ENCODE measurements at regions not wholly inside any gene's neighbourhood (a gene's known extent, or its start where the extent isn't known, plus 50 kb on each side); places are given as distances from the start of the nearest gene placed in this dataset.
"Not testable (repeated sequence)": the region's sequence is repeated elsewhere in the genome, so short reads cannot be mapped to it uniquely, and the experiment has no call there.

DNA sequence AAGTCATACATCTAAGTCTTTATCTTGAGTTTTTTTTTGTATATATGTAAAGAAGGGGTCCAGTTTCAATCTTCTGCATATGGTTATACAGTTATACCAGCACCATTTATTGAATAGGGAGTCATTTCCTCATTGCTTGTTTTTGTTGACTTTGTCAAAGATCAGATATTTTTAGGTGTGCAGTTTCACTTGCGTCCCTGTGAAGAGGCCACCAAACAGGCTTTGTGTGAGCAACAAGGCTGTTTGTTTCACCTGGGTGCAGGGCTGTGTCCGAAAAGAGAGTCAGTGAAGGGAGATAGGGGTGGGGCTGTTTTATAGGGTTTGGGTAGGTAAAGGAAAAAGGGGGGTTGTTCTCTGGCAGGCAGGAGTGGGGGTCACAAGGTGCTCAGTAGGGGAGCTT, 663.2 kb upstream of the BCHE start:
- DNase-seq = not testable (repeated sequence)

DNA sequence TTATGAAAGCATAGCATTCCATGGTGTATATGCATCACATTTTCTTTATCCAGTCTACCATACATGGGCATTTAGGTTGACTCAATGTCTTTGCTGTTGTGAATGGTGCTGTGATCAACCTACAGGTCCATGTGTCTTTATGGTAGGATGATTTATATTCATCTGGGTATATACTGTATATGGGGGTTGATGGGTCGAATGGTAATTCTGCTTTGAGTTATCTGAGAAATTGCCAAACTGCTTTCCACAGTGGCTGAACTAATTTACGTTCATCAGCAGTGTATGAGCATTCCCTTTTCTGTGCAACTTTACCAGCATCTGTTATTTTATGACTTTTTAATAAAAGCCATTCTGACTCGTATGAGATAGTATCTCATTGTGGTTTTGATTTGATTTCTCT, 662.4 kb upstream of the BCHE start:
- DNase-seq = no peak

DNA sequence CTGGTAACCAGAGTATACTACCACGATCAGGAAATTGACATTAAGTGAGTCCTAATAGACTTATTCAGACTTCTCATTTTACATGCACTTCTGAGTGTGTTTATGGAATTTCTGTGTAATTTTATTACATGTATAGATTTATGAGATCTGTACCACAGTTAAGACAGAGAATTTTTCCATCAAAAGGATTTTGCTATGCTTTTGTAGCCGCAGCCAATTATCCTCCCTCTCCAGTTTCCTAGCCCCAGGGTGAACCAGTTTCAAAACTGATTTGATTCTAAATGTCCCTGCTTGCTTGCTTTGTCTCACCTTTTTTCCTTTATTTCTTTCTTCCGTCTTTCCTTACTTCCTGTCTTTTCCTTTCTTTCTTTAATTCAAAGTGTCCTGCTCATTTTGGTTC, 661.2 kb upstream of the BCHE start:
- no peak for DNase-seq

DNA sequence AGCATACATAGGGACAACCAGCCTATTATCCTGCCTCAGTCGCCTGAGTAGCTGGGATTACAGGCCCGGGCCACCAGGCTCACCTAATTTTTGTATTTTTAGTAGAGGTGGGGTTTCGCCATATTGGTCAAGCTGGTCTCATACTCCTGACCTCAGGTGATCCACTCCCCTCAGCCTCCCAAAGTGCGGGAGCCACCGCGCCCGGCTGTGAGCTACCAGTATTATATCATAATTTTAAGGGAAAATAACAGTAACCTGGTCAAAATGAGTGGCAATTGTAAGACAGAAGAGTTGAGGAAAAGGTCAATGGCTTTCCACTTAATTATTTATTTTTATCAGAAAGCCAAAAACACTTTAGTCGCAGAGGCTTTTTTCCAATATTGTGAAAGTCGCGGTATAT, 652.6 kb upstream of the BCHE start:
- no peak for DNase-seq

DNA sequence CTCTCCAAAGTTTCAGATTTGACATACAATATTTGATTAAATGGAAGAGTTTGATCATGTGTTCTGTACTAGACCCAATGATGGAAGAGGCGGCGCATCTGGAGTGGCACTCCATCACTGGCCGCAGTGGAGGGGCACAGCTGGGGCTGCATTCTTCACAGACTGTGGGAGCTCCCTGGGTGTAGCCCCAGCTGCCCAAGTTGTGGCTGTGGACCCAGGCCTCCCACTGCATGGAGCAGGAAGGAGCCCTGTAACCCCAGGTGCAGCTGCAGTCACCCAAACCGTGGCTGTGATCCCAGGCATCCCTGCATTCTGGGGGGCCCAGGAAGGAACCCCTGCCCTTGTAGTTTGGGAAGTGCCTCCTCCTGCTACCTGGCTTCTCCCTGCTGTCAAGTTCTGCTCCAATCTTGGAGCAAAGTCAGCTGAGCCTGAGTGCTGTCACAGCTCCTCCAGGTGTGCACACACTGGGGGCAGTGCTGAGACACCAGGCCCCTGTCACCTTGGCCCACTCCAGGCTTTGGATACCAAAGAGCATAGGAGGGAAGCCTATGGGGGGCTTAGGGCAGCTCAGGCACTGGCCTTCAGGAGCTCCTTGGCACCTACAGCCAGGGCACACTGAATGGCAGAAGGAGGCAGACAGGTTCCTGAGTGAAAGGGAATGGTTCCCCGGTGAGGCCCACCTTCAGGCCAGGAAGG, 651.9 kb upstream of the BCHE start:
- no peak for DNase-seq

DNA sequence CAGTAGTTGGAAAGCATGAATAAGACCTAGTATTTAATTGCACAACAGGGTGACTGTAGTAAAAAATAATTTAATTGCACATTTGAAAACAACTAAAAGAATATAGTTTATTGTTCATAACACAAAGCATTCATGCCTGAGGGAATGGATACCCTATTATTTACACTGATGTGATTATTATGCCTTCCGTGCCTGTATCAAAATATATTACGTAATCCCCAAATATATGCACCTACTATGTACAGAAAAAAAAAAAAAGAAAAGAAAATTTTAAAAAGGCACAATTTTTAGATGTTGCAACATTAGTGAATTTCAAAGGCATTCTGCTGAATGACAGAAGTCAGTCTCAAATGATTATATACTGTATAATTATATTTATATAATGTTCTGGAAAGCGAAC, 647.2 kb upstream of the BCHE start:
- DNase-seq = no peak

DNA sequence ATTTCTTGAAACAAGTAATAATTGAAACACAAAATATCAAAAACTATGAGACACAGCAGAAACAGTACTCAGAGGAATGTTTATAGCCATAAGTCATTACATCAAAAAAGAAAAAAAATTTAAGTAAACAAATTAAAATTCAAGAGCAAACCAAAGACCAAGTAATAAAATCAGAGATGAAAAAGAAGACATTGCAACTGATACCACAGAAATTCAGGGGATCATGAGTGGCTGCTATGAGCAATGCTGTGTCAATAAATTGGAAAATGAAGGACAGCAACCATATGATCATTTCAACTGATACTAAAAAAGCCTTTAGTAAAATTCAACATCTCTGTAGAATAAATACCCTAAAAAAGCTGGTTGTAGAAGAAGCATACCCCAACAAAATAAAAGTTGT, 644.1 kb upstream of the BCHE start:
- no peak for DNase-seq

DNA sequence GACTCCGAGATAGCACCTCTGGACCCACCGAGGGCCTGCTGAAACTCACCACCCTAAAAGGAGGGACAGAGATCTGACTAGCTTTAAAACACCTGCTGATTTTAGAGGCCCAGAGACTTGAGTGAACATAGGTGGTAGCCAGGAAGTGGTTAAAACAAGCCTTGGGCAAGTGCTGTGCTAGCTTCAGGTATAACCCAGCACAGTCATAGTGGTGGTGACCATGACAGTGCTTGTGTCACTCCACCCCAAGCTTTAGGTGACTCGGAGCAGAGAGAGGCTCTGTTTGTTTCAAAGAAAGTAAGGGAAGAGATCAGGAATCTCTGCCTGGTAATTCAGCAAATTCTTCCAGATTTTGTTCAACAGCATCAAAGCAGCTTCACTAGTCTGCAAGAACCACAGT, 641.1 kb upstream of the BCHE start:
- no peak for DNase-seq

DNA sequence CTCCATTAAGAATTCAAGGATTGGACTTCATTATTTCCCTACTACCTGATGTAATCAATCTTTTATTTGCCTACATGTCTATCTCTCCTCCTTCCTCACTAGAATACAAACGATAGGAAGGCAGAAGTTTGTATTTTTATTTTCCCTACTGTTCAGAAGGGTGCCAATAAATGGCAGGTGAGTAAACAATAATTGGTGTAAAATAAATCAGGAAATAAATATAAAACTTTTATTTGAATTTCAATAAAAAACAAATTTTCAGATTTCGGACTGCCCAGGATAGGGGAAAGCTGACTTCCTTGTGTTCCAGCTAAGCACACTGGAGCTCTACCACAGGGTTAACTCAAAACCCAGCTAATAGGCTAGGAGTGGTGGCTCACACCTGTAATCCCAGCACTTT, 636.3 kb upstream of the BCHE start:
- no peak for DNase-seq

DNA sequence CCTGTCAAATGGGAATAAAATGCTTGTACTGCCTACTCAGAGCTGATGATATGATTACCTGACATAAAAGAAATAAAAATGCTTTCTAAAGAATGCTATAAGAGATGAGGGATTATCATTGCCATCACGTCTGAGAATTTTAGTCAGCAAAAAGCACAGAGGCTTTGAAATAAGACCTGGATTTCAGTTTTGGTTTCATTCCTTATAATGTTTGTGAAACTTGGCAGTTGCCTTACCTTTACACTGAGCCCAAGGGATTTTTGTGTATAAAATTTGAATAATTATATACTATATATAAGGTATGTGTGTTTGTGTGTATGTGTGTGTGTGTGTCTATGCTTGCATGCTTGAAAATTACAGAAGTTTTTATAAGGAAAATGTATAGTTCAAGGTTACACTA, 634.8 kb upstream of the BCHE start:
- no peak for DNase-seq

DNA sequence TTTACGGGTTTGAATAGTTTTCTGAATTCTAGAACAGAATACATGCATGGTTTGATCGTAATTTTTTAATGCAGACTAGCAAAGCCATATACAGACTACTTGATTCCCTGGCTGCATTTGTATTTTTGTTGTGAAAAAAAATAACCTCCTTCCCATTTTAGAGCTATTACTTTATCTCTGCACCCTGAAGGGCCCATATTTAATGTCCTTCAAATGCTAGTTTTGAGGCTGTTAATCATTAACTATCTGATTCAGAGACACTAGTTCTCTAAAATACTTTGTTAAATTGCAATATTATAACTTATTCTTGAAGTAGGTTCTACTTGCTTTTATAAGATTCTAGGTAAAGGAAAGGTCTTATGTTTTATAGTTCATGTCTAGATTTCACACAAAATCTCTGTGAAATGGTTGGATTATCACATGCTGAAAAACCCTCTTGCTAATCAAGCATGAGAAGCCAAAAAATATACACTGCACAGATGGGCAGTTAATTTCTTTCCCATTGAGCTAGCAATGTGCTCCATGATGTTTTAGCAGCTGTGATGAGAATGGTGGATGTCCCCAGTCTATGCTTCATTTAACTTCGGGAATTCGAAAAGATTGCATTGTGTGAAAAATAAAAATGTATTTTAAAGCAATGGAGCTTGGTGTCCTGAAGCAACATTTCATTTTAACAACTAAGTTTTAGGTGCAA, 634.0 kb upstream of the BCHE start:
- no peak for DNase-seq

DNA sequence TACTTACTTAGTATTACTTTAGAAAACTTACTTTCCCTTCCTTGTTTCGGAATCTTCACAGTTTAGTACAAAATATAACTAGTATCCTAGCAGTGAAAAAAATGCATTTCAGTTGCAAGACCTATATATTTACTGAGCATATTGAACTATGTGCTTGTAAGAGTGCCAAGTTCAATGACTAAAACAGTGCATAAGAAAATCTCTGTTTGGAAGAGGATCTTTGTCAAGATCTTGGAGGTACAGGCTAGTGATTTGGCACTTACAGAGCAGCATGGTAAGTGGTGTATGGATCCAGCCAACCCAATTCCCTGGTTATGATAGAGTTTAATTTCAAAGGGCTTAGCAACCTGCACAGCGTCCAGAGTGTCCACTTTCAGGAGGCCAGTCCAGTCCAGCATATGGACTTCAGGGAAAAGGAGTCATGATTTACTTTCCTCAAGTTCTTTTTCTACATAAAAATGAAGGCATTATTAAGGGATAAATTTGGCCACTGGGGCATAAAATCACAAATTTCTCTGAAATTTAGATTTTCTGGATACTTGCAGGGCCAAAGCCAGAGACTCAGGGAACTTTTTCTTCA, 625.8 kb upstream of the BCHE start:
- DNase-seq = no peak

DNA sequence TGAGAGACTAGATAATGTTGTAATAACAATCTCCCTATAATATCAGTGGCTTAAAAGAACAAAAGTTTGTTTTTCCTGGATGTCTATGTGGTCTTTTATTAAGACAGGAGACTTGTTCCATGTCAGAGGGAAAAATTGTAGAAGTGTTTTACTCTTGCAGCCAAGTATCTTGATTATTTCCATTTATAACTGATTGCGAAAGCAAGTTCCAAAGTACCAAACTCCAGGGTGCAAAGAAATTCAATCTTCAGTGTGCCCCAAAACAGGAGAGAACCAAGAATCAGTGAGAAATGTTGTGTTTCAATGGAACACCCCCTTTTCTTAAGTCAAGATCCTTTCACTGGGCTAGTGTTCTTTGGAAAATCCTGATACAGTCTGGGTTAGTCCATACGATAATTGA, 624.4 kb upstream of the BCHE start:
- DNase-seq = no peak

DNA sequence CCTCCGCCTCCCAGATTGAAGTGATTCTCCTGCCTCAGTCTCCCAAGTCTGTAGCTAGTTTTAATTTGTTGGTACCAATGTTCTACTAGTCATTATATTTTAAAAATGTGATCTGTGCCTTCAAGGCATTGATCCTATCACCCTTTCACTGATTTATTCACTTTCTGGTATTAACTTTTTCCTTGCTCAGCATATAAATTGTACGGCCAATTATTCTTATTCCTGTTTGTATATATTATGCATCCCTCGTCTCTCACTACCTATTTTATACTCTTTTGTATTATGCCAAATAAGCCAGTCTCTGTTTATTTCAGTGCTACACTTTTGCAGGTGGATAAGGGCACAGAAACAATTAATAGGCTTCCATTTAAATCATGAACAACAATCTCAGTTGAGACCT, 620.2 kb upstream of the BCHE start:
- DNase-seq = no peak

DNA sequence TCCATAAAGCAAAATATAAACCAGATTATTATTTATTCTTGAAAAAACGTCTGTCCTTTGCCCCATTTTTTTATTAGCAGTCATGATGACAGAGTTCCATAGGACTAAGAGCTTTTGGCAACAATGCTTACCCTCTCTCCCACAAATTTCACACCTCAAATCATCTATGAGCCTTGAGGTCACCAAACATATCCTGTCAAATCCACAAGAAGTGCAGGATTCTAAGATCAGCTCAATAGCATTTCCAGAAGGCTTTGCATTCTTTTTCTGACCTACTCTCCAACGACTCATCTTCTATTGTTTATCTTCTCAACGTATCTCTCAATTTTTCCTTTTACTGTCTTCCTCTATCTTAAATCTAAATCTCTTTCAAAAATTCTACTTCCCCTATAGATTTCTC, 619.1 kb upstream of the BCHE start:
- no peak for DNase-seq

DNA sequence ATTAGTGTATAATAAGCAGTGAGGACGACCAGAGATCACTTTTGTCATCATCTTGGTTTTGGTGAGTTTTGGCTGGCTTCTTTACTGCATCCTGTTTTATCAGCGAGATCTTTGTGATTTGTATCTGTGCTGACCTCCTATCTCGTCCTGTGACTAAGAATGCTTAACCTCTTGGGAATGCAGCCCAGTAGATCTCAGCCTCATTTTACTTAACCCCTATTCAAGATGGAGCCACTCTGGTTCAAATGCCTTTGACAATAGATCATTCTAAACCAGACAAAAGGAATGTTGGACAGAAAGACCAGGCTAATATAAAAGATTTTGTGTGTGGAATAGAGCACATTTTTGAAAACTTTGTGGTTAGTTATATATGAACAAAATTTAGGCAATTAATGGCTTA, 618.5 kb upstream of the BCHE start:
- no peak for DNase-seq

DNA sequence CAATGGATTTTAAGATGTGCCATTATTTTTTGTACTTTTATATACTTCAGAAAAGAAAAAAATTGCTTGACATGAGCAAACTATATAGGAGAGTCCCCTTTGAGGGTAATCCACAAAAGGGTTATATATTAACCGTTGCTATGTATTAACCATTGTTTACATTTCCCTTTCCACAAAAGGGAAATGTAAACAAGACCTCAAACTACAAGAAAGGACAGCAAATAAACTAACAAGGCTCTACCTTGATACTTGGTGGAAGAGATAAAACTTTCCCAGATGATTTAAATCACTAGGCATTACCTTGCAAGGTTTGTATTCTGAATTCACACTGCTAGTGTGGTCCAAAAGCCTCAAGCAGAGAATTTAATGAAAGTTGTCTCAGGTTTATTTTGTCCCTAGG, 616.3 kb upstream of the BCHE start:
- DNase-seq = no peak

DNA sequence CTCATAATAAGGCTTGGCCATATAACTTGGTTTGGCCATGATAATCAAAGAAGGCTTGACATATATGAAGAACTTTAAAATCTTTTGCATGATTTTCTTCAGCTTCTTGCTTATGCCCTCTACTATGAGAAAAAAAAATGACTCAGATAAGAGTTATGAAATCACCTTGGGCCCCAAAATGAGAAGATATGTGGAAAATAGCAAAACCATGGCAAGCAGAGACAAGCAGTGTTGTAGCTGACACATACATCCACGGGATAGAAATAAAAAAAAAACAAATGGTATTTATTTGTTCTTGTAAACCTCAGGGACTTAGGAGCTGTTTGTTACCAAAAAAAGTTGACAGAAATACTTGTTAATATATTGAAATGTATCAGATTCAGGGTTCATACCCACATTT, 614.8 kb upstream of the BCHE start:
- no peak for DNase-seq

DNA sequence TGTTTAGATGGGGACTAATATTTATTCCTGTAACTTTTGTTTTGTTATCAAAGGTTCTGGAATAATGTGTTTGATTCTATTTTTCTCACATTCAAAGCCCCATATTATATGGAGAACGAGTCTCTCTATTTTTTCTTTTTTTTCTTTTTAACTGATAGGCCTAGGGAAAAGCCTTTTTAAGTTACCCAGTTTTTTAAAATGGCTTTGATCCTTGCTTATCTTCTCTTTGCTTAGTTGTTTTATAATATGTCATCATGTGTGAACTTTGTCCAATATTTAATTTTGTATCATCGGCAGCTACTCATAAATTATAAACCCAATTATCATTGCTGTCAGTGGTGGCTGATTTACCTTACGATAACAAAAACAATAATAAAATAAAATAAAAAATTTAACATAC, 610.3 kb upstream of the BCHE start:
- DNase-seq = no peak

DNA sequence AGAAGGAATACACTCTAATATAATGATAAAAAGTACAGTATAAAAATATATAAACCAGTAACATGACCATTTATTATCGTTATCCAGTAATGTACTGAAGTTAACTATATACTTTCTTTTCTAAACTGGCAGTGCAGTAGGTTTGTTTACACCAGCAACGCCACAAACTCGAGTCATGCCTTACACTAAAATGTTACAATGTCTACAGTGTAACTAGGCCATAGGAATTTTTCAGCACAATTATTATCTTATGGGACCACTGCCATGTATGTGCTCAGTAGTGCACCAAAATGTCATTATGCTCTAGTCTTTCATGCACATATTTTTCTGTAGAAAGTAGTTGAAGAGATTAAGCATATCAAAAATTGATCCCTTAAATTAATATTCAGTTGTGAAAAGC, 609.8 kb upstream of the BCHE start:
- DNase-seq = no peak

DNA sequence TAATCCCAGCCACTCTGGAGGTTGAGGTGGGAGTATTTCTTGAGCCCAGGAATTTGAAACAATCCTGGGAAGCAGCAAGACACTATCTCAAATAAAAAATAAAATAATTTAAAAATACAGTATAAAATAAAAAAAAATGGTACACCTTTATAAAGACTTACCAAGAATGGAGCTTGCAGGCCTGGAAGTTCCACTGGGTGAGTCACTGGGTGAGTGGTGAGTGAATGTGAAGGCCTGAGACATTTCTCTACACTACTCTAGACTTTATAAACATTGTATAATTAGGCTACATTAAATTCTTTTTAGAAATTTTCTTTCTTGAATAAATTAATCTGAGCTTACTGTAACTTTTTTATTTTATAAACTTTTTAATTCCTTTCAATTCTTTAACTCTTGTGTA, 609.1 kb upstream of the BCHE start:
- no peak for DNase-seq

DNA sequence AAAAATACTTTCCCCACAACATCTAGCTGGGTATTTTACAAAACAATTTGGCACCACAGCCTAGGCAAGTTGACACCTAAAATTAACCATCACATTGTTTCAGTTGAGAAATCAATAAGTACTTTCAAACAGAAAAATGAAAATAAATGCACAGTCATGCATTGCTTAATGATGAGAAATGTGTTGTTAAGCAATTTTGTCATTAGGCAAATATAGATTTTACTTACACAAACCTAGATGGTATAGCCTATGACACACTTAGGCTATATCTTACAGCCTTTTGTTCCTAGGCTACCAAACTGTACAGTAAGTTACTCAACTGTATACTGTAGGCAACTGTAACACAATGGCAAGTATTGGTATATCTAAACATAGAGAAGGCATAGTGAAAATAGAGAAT, 608.6 kb upstream of the BCHE start:
- DNase-seq = no peak

DNA sequence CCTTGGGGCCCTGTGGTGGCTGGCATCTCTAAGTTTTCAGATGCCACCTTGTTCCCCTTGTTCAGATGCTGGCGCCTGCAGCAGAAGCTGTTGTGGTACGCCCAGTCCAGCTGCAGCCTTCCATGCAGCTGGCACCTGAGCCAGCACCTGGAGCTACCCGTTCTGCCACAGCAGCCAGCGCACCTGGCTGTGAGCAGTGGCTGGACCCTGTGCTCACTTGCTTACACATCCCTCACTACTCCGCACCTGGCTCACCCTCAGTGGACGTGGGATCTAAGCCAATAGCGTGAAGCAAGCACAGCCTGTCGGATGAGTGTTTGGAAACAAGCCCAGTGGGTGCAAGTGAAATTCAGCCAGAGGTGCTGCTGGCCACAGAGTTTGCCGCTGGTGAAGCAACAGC, 607.5 kb upstream of the BCHE start:
- DNase-seq = no peak

DNA sequence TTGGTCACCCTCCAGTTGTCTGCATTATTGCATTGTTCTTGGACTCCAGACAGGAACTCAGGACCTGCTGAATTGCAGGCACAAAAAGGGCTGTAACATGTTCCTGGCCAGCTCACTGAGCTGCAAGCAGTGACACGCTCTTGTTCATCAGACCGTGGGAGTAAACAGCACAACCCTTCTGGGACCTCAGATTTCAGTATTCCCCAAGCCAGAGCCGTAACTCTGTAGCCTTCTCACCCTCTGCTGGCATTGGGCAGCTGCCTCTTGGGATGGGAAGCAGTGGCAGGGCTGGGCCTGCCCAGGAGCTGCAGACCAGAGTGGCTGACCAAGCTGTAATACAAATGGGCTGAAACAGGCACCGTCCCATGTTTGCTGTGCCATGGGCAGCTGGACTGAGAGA, 607.1 kb upstream of the BCHE start:
- no peak for DNase-seq
